Neural progenitor cell (in vitro differentiated cells): ENCODE measurements at regions not wholly inside any gene's neighbourhood (a gene's known extent, or its start where the extent isn't known, plus 50 kb on each side); places are given as distances from the start of the nearest gene placed in this dataset.

Source experiments
- DNase-seq: peaks from one replicate; pipeline ENCODE4 v3.0.0-alpha.2; 2016; ENCODE audit warnings: low spot score
- H2AFZ ChIP-seq: fragments of 200-600 bp; sonication (generic); replicated peaks from 2 replicates; pipeline ENCODE4 v1.6.1; 2016; ENCODE audit warnings: antibody characterized with exemption
- H3F3A ChIP-seq: fragments of 200-600 bp; sonication (generic); 2 replicates; pipeline ENCODE4 v1.6.1; 2016; ENCODE audit warnings: antibody characterized with exemption, low read depth
- H3K27ac ChIP-seq: fragments of 200-600 bp; sonication (generic); 2 replicates; pipeline ENCODE4 v1.5.1; 2016; ENCODE audit warnings: mild to moderate bottlenecking
- H3K27me3 ChIP-seq: fragments of 200-600 bp; sonication (generic); 2 replicates; pipeline ENCODE4 v1.6.1; 2016; ENCODE audit warnings: mild to moderate bottlenecking, moderate library complexity
- H3K36me3 ChIP-seq: fragments of 200-600 bp; sonication (generic); 2 replicates; pipeline ENCODE4 v1.5.1; 2016
- H3K4me1 ChIP-seq: fragments of 200-600 bp; sonication (generic); 2 replicates; pipeline ENCODE4 v1.6.1; 2016; ENCODE audit warnings: mixed run types
- H3K4me2 ChIP-seq: fragments of 200-600 bp; sonication (generic); 2 replicates; pipeline ENCODE4 v1.6.1; 2016
- H3K4me3 ChIP-seq: fragments of 200-600 bp; sonication (generic); 2 replicates; pipeline ENCODE4 v1.5.1; 2016
- H3K79me2 ChIP-seq: fragments of 200-600 bp; sonication (generic); 2 replicates; pipeline ENCODE4 v1.6.1; 2016; ENCODE audit warnings: low read depth
- H3K9ac ChIP-seq: fragments of 200-600 bp; sonication (generic); 2 replicates; pipeline ENCODE4 v1.6.1; 2016
- H3K9me3 ChIP-seq: fragments of 200-600 bp; sonication (generic); 2 replicates; pipeline ENCODE4 v1.5.1; 2016; ENCODE audit warnings: low read depth
- H4K20me1 ChIP-seq: fragments of 200-600 bp; sonication (generic); 2 replicates; pipeline ENCODE4 v1.6.1; 2016; ENCODE audit warnings: low read depth
- H3K27ac Mint-ChIP-seq: 3 replicates; pipeline ENCODE4 v1.8.0; 2021; ENCODE audit warnings: mixed read lengths
- H3K27me3 Mint-ChIP-seq: 2 replicates; pipeline ENCODE4 v1.8.0; 2022; ENCODE audit warnings: low read depth, mild to moderate bottlenecking, inconsistent platforms, moderate library complexity, mixed read lengths; ENCODE audit not compliant: insufficient read depth
- H3K36me3 Mint-ChIP-seq: 3 replicates; pipeline ENCODE4 v1.8.0; 2021; ENCODE audit warnings: mixed read lengths
- H3K4me1 Mint-ChIP-seq: 3 replicates; pipeline ENCODE4 v1.8.0; 2021; ENCODE audit warnings: mixed read lengths
- H3K4me3 Mint-ChIP-seq: 3 replicates; pipeline ENCODE4 v1.8.0; 2021; ENCODE audit warnings: mild to moderate bottlenecking, moderate library complexity, mixed read lengths
- H3K9me3 Mint-ChIP-seq: 3 replicates; pipeline ENCODE4 v1.8.0; 2020; ENCODE audit warnings: mixed read lengths
- CTCF ChIP-seq: fragments of 200-600 bp; sonication (generic); IDR thresholded peaks from 2 replicates; pipeline ENCODE4 v1.5.1; 2017; ENCODE audit warnings: antibody characterized with exemption, mild to moderate bottlenecking
- EZH2 ChIP-seq: fragments of 200-600 bp; sonication (generic); IDR thresholded peaks from 2 replicates; pipeline ENCODE4 v1.6.1; 2017; ENCODE audit warnings: antibody characterized with exemption, mild to moderate bottlenecking, moderate library complexity
- EZH2phosphoT487 ChIP-seq: fragments of 200-600 bp; sonication (generic); IDR thresholded peaks from 2 replicates; pipeline ENCODE4 v1.6.1; 2017; ENCODE audit warnings: antibody characterized with exemption

- no peaks in the 10 kb centered on the region for H3K27me3 ChIP-seq
- Mint-ChIP-seq H3K36me3 (no peaks in the 10 kb centered on the region), H3K4me3 (no peak overlapping the region), H3K4me1 (no peaks in the 10 kb centered on the region), H3K27ac (no peak overlapping the region), H3K27me3 (peaks cover 2% of the 10 kb centered on the region), H3K9me3 (no peaks in the 10 kb centered on the region)
- H3F3A ChIP-seq: no peaks in the 10 kb centered on the region
- H3K9ac ChIP-seq: no peak overlapping the region
- no peaks in the 10 kb centered on the region for H3K36me3 ChIP-seq
- no peaks in the 10 kb centered on the region for H3K79me2 ChIP-seq
- H3K4me3 ChIP-seq: no peak overlapping the region
- H4K20me1 ChIP-seq: no peaks in the 10 kb centered on the region
- no peak overlapping the region for H2AFZ ChIP-seq
- H3K9me3 ChIP-seq: no peaks in the 10 kb centered on the region
- H3K4me1 ChIP-seq: no peaks in the 10 kb centered on the region
- no peak for DNase-seq
- TF ChIP-seq EZH2: no peak
- no peak for TF ChIP-seq CTCF
- no peak for TF ChIP-seq EZH2phosphoT487
- H3K4me2 ChIP-seq: no peak overlapping the region
- H3K27ac ChIP-seq: no peak overlapping the region
Observed at GRCh38 chr13:108127406-108127805, 87.9 kb downstream of the LIG4 start.

GRCh38 chr13:108126056-108126455 lies 89.3 kb downstream of the LIG4 start:
- Histone ChIP-seq H3K36me3 (no peaks in the 10 kb centered on the region), H3K4me1 (no peaks in the 10 kb centered on the region), H3K9me3 (no peaks in the 10 kb centered on the region), H2AFZ (no peak overlapping the region), H3F3A (no peaks in the 10 kb centered on the region), H3K27ac (no peak overlapping the region), H3K4me2 (no peak overlapping the region), H3K4me3 (no peak overlapping the region), H3K27me3 (no peaks in the 10 kb centered on the region), H4K20me1 (no peaks in the 10 kb centered on the region), H3K9ac (no peak overlapping the region), H3K79me2 (no peaks in the 10 kb centered on the region)
- peaks cover 2% of the 10 kb centered on the region for H3K4me1 Mint-ChIP-seq
- no peaks in the 10 kb centered on the region for H3K9me3 Mint-ChIP-seq
- no peaks in the 10 kb centered on the region for H3K36me3 Mint-ChIP-seq
- H3K4me3 Mint-ChIP-seq: no peak overlapping the region
- peaks cover 2% of the 10 kb centered on the region for H3K27me3 Mint-ChIP-seq
- TF ChIP-seq EZH2 (no peak), EZH2phosphoT487 (no peak), CTCF (no peak)
- H3K27ac Mint-ChIP-seq: no peak overlapping the region
- no peak for DNase-seq

GRCh38 chr13:108121406-108121805 lies 93.9 kb downstream of the LIG4 start:
- Histone ChIP-seq H3K27ac (no peak overlapping the region), H4K20me1 (no peaks in the 10 kb centered on the region), H3K4me2 (no peak overlapping the region), H3F3A (no peaks in the 10 kb centered on the region), H3K4me3 (no peak overlapping the region), H3K9ac (no peak overlapping the region), H2AFZ (no peak overlapping the region), H3K27me3 (no peaks in the 10 kb centered on the region), H3K4me1 (no peaks in the 10 kb centered on the region), H3K9me3 (no peaks in the 10 kb centered on the region), H3K79me2 (no peaks in the 10 kb centered on the region), H3K36me3 (no peaks in the 10 kb centered on the region)
- Mint-ChIP-seq H3K27ac (no peak overlapping the region), H3K9me3 (no peaks in the 10 kb centered on the region), H3K4me3 (peak overlapping the region; percentile 68), H3K4me1 (peaks cover 18% of the 10 kb centered on the region), H3K36me3 (no peaks in the 10 kb centered on the region), H3K27me3 (peaks cover 6% of the 10 kb centered on the region)
- no peak for DNase-seq
- TF ChIP-seq CTCF (no peak), EZH2phosphoT487 (no peak), EZH2 (no peak)
